Trophoblast cell (in vitro differentiated cells and primary cell): ENCODE measurements at regions not wholly inside any gene's neighbourhood (a gene's known extent, or its start where the extent isn't known, plus 50 kb on each side); places are given as distances from the start of the nearest gene placed in this dataset.

Experiments
- DNase-seq, 2 donors: peaks; one replicate each; pipeline ENCODE4 v3.0.0-alpha.2; 2016
- H2AFZ ChIP-seq: 2 replicates; pipeline ENCODE4 v1.6.1; 2013; ENCODE audit warnings: low read length, moderate library complexity, mild to moderate bottlenecking; ENCODE audit not compliant: insufficient read depth, poor library complexity
- H2AK5ac ChIP-seq: 2 replicates; pipeline ENCODE4 v1.6.1; 2013; ENCODE audit warnings: mild to moderate bottlenecking, low read length
- H2BK120ac ChIP-seq: 2 replicates; pipeline ENCODE4 v1.6.1; 2013; ENCODE audit warnings: low read length, mild to moderate bottlenecking, moderate library complexity; ENCODE audit not compliant: insufficient read depth, poor library complexity
- H2BK12ac ChIP-seq: 2 replicates; pipeline ENCODE4 v1.6.1; 2013; ENCODE audit warnings: mild to moderate bottlenecking, low read length, moderate library complexity
- H2BK5ac ChIP-seq: 2 replicates; pipeline ENCODE4 v1.6.1; 2013; ENCODE audit warnings: low read length, low read depth, moderate library complexity, mild to moderate bottlenecking; ENCODE audit not compliant: poor library complexity
- H3K14ac ChIP-seq: 2 replicates; pipeline ENCODE4 v1.6.1; 2013; ENCODE audit warnings: mild to moderate bottlenecking, low read length
- H3K18ac ChIP-seq: 2 replicates; pipeline ENCODE4 v1.6.1; 2013; ENCODE audit warnings: mild to moderate bottlenecking, low read length
- H3K23ac ChIP-seq: 2 replicates; pipeline ENCODE4 v1.6.1; 2013; ENCODE audit warnings: low read length
- H3K27ac ChIP-seq: 2 replicates; pipeline ENCODE4 v1.5.1; 2013; ENCODE audit warnings: low read depth, mild to moderate bottlenecking, inconsistent platforms, low read length, moderate library complexity
- H3K27me3 ChIP-seq: 2 replicates; pipeline ENCODE4 v1.6.1; 2013; ENCODE audit warnings: inconsistent platforms, mild to moderate bottlenecking, low read length, moderate library complexity; ENCODE audit not compliant: insufficient read depth
- H3K36me3 ChIP-seq, 2 experiments: 1 replicate in 1 of 2; 2 replicates in 1 of 2; pipeline ENCODE4 v1.6.1; 2013; ENCODE audit warnings: low read length in 2 of 2, mild to moderate bottlenecking in 2 of 2, moderate library complexity in 1 of 2; ENCODE audit not compliant: insufficient read depth in 2 of 2, control insufficient read depth in 1 of 2
- H3K4ac ChIP-seq: 2 replicates; pipeline ENCODE4 v1.6.1; 2013; ENCODE audit warnings: low read depth, mild to moderate bottlenecking, low read length, moderate library complexity
- H3K4me1 ChIP-seq, 2 experiments: 1 replicate in 1 of 2; 2 replicates in 1 of 2; pipeline ENCODE4 v1.6.1; 2013; ENCODE audit warnings: low read length in 2 of 2, mild to moderate bottlenecking in 2 of 2, moderate library complexity in 1 of 2; ENCODE audit not compliant: insufficient read depth in 2 of 2, control insufficient read depth in 1 of 2
- H3K4me2 ChIP-seq: 2 replicates; pipeline ENCODE4 v1.6.1; 2013; ENCODE audit warnings: inconsistent platforms, mild to moderate bottlenecking, low read length, moderate library complexity
- H3K4me3 ChIP-seq: 2 replicates; pipeline ENCODE4 v1.5.1; 2013; ENCODE audit warnings: mild to moderate bottlenecking, low read depth, low read length, inconsistent platforms
- H3K79me1 ChIP-seq: one replicate; pipeline ENCODE4 v1.6.1; 2013; ENCODE audit warnings: low read length
- H3K79me2 ChIP-seq: 2 replicates; pipeline ENCODE4 v1.6.1; 2013; ENCODE audit warnings: low read length, mild to moderate bottlenecking; ENCODE audit not compliant: control insufficient read depth, insufficient read depth, poor library complexity
- H3K9ac ChIP-seq: 2 replicates; pipeline ENCODE4 v1.6.1; 2013; ENCODE audit warnings: mild to moderate bottlenecking, low read length
- H3K9me3 ChIP-seq: 2 replicates; pipeline ENCODE4 v1.6.1; 2013; ENCODE audit warnings: low read depth, mild to moderate bottlenecking, control low read depth, inconsistent platforms, low read length; ENCODE audit not compliant: insufficient read depth
- H4K12ac ChIP-seq: 2 replicates; pipeline ENCODE4 v1.6.1; 2013; ENCODE audit warnings: low read depth, mild to moderate bottlenecking, low read length, moderate library complexity
- H4K8ac ChIP-seq: 2 replicates; pipeline ENCODE4 v1.6.1; 2013; ENCODE audit warnings: low read depth, mild to moderate bottlenecking, low read length, moderate library complexity
- H4K91ac ChIP-seq: one replicate; pipeline ENCODE4 v1.6.1; 2013; ENCODE audit warnings: low read depth, mild to moderate bottlenecking, low read length, moderate library complexity
- WGBS: extraction: QIAGEN DNeasy Blood & Tissue Kit; methylation state at CpG from one replicate; pipeline ENCODE4 v1.1.7; 2013; ENCODE audit warnings: missing lambda C conversion rate; ENCODE audit not compliant: insufficient read length, insufficient coverage; ENCODE audit errors: extremely low coverage; 5-methylcytosine and 5-hydroxymethylcytosine counted together

DNA sequence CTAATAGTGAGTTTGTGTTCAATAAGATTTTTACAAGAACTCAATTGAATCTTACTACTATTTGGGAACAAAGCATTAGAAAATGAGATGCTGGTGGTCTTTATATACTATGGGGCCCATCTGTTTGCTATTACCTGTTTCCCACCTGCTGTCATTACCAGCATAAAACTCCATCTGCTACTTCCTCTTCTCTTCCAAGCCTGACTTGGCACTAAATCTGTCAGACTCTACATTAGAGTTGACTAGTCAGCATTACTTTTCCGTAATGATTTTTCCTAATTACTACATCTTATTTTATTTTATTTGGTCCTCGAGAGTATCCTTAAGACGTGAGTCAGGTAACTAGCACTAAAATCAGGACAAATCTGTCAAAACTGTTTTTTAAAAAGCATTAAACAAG, 68.1 kb upstream of the KRR1 start:
- Histone ChIP-seq H3K36me3 (no peaks in the 10 kb centered on the region), H2BK5ac (no peak overlapping the region)

DNA sequence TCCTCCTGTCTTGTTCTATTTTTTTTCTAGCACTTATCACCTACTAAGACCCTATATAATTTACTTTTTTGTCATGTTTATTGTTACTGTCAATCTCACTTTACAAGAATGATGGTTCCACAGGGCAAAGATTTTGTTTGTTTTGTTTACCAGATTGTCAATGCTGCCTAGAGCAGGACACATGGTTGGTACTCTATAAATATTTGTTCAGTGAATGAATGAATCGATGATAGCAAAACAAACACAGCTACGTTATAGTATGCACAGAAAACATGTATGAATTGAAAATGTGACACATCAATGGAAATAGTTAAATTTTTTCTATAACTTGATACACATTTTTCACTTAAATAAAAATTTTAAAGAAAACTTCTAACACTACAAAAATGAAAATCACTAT, 67.1 kb upstream of the KRR1 start:
- no peak overlapping the region for H2AK5ac ChIP-seq
- DNase-seq, result no peak
- no peaks in the 10 kb centered on the region for H3K27me3 ChIP-seq
- no peak overlapping the region for H3K23ac ChIP-seq
- H3K9ac ChIP-seq, result no peak overlapping the region
- no peak overlapping the region for H2BK5ac ChIP-seq
- H3K4me3 ChIP-seq, result no peak overlapping the region
- H3K36me3 ChIP-seq, result no peaks in the 10 kb centered on the region
- H3K79me1 ChIP-seq, result no peaks in the 10 kb centered on the region
- no peak overlapping the region for H3K18ac ChIP-seq
- H3K4ac ChIP-seq, result no peak overlapping the region
- H3K9me3 ChIP-seq, result no peaks in the 10 kb centered on the region
- no peak overlapping the region for H3K4me2 ChIP-seq
- no peak overlapping the region for H3K14ac ChIP-seq
- H3K4me1 ChIP-seq, result no peaks in the 10 kb centered on the region
- H2BK12ac ChIP-seq, result no peak overlapping the region
- H2AFZ ChIP-seq, result no peak overlapping the region
- no peaks in the 10 kb centered on the region for H3K79me2 ChIP-seq
- no peak overlapping the region for H4K12ac ChIP-seq
- H2BK120ac ChIP-seq, result no peak overlapping the region
- H4K91ac ChIP-seq, result no peak overlapping the region
- H3K27ac ChIP-seq, result no peak overlapping the region
- no peak overlapping the region for H4K8ac ChIP-seq
- no CpG with 5 or more reads among the region's 2 CpGs for WGBS

More for the DNA sequence above, 68.1 kb upstream of the KRR1 start:
- no CpG with 5 or more reads among the region's 3 CpGs for WGBS
- no peak overlapping the region for H3K4me3 ChIP-seq
- H3K4me2 ChIP-seq, result no peak overlapping the region
- H2AK5ac ChIP-seq, result no peak overlapping the region
- no peaks in the 10 kb centered on the region for H3K4me1 ChIP-seq
- no peak overlapping the region for H2BK12ac ChIP-seq
- no peaks in the 10 kb centered on the region for H3K9me3 ChIP-seq
- no peak overlapping the region for H3K23ac ChIP-seq
- H2BK120ac ChIP-seq, result no peak overlapping the region
- no peak overlapping the region for H3K27ac ChIP-seq
- no peak overlapping the region for H3K18ac ChIP-seq
- H3K4ac ChIP-seq, result no peak overlapping the region
- no peak overlapping the region for H2AFZ ChIP-seq
- H4K8ac ChIP-seq, result no peak overlapping the region
- H3K79me1 ChIP-seq, result no peaks in the 10 kb centered on the region
- no peak overlapping the region for H3K14ac ChIP-seq
- no peaks in the 10 kb centered on the region for H3K79me2 ChIP-seq
- H3K9ac ChIP-seq, result no peak overlapping the region
- no peaks in the 10 kb centered on the region for H3K27me3 ChIP-seq
- H4K91ac ChIP-seq, result no peak overlapping the region
- no peak for DNase-seq
- no peak overlapping the region for H4K12ac ChIP-seq

DNA sequence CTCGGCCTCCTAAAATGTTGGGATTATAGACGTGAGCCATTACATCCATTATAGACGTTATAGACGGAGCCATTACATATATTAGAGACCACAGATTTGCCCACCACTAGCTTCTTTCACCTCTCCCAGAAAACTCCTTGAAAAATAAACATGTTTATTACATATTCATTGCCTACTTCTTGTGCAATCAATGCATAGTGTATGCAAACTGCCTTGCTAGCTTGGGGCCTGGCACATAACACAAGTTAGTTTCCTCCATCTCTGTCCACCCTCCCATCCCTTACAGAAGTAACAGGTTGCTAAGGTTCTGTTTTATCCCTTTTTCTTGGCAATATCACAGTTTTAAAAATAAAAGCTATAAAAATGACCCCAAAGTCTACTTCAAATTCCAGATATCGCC, 66.4 kb upstream of the KRR1 start:
- DNase-seq, result no peak
- no peak overlapping the region for H2BK120ac ChIP-seq
- H3K23ac ChIP-seq, result no peak overlapping the region
- no peak overlapping the region for H3K14ac ChIP-seq
- no peak overlapping the region for H2BK12ac ChIP-seq
- H2AFZ ChIP-seq, result no peak overlapping the region
- no peak overlapping the region for H3K4me2 ChIP-seq
- H4K8ac ChIP-seq, result no peak overlapping the region
- no peak overlapping the region for H3K27ac ChIP-seq
- no peak overlapping the region for H2BK5ac ChIP-seq
- H3K9me3 ChIP-seq, result no peaks in the 10 kb centered on the region
- no peak overlapping the region for H2AK5ac ChIP-seq
- no peaks in the 10 kb centered on the region for H3K27me3 ChIP-seq
- H3K18ac ChIP-seq, result no peak overlapping the region
- no peaks in the 10 kb centered on the region for H3K4me1 ChIP-seq
- H3K36me3 ChIP-seq, result no peaks in the 10 kb centered on the region
- no peak overlapping the region for H3K4me3 ChIP-seq
- H3K4ac ChIP-seq, result no peak overlapping the region
- H4K91ac ChIP-seq, result no peak overlapping the region
- no peak overlapping the region for H3K9ac ChIP-seq
- WGBS, result no CpG with 5 or more reads among the region's 5 CpGs
- H4K12ac ChIP-seq, result no peak overlapping the region
- H3K79me1 ChIP-seq, result no peaks in the 10 kb centered on the region
- no peaks in the 10 kb centered on the region for H3K79me2 ChIP-seq

DNA sequence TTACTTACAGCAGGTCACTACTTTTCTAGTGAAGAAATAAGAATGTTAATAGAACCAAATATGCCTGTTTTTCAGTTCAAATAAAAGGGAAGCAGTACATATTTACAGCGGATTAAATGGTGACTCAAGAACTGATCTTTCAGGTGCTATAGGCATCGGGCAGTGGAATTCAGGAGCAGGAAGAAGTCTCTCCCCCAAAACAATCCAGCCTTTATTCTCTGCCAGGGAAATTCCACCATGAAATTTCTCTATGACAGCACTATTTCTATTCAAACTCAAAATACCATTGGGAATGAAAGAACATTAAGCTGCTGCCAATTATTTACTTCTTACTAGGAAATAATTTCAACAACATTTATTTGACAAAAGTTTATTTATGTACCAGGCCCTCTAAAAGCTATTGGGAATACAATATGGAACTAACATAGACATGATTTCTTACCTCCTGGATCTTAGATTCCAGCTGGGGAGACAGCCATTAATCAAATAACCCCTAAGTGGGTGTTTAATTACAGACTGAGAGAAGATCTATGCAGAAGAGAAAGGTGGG, 60.3 kb upstream of the KRR1 start:
- no peak overlapping the region for H2AK5ac ChIP-seq
- DNase-seq, result no peak
- no peak overlapping the region for H2BK120ac ChIP-seq
- no peak overlapping the region for H2AFZ ChIP-seq
- no peaks in the 10 kb centered on the region for H3K36me3 ChIP-seq
- H3K79me2 ChIP-seq, result no peaks in the 10 kb centered on the region
- no peak overlapping the region for H3K18ac ChIP-seq
- no peak overlapping the region for H3K4me3 ChIP-seq
- H3K79me1 ChIP-seq, result no peaks in the 10 kb centered on the region
- WGBS, result no CpG with 5 or more reads among the region's 2 CpGs
- H3K23ac ChIP-seq, result no peak overlapping the region
- H4K12ac ChIP-seq, result no peak overlapping the region
- no peak overlapping the region for H2BK12ac ChIP-seq
- H2BK5ac ChIP-seq, result no peak overlapping the region
- no peak overlapping the region for H3K4me2 ChIP-seq
- H3K27me3 ChIP-seq, result no peaks in the 10 kb centered on the region
- no peak overlapping the region for H3K27ac ChIP-seq
- no peaks in the 10 kb centered on the region for H3K4me1 ChIP-seq
- no peak overlapping the region for H3K4ac ChIP-seq
- H3K9me3 ChIP-seq, result no peaks in the 10 kb centered on the region
- H4K8ac ChIP-seq, result no peak overlapping the region
- H3K9ac ChIP-seq, result no peak overlapping the region
- H3K14ac ChIP-seq, result no peak overlapping the region
- H4K91ac ChIP-seq, result no peak overlapping the region
